ENCODE measurements at regions not wholly inside any gene's neighbourhood (a gene's known extent, or its start where the extent isn't known, plus 50 kb on each side); places are given as distances from the start of the nearest gene placed in this dataset.

GRCh38 chr5:91690921-91691320, 307.8 kb upstream of the ARRDC3 start:
- no peak for DNase-seq
- 29 to 32% methylated on average over 3 of the region's 3 CpGs for WGBS, 2 donors
- TF ChIP-seq, protein P1, sequence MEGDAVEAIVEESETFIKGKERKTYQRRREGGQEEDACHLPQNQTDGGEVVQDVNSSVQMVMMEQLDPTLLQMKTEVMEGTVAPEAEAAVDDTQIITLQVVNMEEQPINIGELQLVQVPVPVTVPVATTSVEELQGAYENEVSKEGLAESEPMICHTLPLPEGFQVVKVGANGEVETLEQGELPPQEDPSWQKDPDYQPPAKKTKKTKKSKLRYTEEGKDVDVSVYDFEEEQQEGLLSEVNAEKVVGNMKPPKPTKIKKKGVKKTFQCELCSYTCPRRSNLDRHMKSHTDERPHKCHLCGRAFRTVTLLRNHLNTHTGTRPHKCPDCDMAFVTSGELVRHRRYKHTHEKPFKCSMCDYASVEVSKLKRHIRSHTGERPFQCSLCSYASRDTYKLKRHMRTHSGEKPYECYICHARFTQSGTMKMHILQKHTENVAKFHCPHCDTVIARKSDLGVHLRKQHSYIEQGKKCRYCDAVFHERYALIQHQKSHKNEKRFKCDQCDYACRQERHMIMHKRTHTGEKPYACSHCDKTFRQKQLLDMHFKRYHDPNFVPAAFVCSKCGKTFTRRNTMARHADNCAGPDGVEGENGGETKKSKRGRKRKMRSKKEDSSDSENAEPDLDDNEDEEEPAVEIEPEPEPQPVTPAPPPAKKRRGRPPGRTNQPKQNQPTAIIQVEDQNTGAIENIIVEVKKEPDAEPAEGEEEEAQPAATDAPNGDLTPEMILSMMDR (IDR thresholded peaks at IDR 0.05): no peak
- no peak for TF ChIP-seq POLR2A (IDR thresholded peaks at IDR 0.05)
- Histone ChIP-seq H3K9me3 (peaks cover 0 to 9% (median 0%) of the 10 kb centered on the region in 3 donors), H3K27me3 (no peaks in the 10 kb centered on the region), H3K4me3 (no peak overlapping the region), H3K4me1 (no peaks in the 10 kb centered on the region), H3K27ac (no peak overlapping the region), H3K36me3 (no peaks in the 10 kb centered on the region)
- intact Hi-C loops (cut with DNase I): no loop called here

DNA sequence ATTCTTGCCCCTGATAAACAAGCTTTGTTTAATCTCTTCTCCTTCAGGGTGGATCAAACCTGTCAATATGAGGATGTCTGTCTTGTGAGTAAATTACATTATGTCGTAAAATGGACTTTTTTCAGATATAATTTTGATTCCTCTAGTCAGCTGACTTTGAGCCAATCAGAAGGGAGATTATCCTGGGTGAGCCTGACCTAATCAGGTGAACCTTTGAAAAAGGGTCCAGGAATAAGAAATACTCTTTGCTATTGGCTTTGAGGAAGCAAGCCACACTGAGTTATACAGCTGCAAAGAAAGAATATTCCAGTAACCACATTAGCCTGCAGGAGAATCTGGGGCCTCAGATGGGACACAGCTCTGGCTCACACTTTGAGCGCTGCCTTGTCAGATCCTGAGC, 304.3 kb upstream of the ARRDC3 start:
- intact Hi-C loops (cut with DNase I): no loop called here
- WGBS, 2 donors: 57 to 61% methylated on average over 2 of the region's 2 CpGs

DNA sequence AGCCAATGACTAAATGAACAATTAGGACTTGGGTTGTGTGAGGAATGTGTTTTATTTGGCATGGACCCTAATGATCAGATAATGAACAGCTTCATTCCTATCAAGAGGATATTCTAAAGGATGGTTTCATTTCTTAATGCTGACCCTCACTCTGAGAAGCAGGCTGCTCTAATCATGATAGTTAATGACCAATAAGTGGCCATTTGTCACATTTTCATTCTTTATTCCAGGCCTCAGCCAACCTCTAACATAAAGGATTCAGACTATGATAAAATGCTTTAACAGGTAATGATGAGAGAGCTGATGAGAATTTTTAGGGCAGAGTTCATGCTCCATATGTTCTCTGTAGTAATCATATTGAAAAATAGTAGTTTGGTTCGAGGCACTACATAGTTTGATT, 301.5 kb upstream of the ARRDC3 start:
- 33 to 50% methylated on average over 1 of the region's 1 CpG for WGBS, 2 donors
- TF ChIP-seq POLR2A (IDR thresholded peaks at IDR 0.05): no peak
- TF ChIP-seq, protein P1 (IDR thresholded peaks at IDR 0.05): no peak
- DNase-seq: no peak
- no peaks in the 10 kb centered on the region for H3K4me1 ChIP-seq
- H3K36me3 ChIP-seq: no peaks in the 10 kb centered on the region
- H3K4me3 ChIP-seq: no peak overlapping the region
- H3K27ac ChIP-seq: no peak overlapping the region
- intact Hi-C loops (cut with DNase I): no loop called here
- H3K9me3 ChIP-seq: no peaks in the 10 kb centered on the region
- H3K27me3 ChIP-seq: no peaks in the 10 kb centered on the region

More for the DNA sequence above, 304.3 kb upstream of the ARRDC3 start:
- Histone ChIP-seq H3K36me3 (no peaks in the 10 kb centered on the region), H3K4me3 (no peak overlapping the region), H3K9me3 (peaks cover 0 to 6% (median 0%) of the 10 kb centered on the region in 3 donors), H3K4me1 (no peaks in the 10 kb centered on the region), H3K27me3 (no peaks in the 10 kb centered on the region), H3K27ac (no peak overlapping the region)
- DNase-seq: no peak
- TF ChIP-seq POLR2A (IDR thresholded peaks at IDR 0.05): no peak
- TF ChIP-seq, protein P1 (IDR thresholded peaks at IDR 0.05): no peak

DNA sequence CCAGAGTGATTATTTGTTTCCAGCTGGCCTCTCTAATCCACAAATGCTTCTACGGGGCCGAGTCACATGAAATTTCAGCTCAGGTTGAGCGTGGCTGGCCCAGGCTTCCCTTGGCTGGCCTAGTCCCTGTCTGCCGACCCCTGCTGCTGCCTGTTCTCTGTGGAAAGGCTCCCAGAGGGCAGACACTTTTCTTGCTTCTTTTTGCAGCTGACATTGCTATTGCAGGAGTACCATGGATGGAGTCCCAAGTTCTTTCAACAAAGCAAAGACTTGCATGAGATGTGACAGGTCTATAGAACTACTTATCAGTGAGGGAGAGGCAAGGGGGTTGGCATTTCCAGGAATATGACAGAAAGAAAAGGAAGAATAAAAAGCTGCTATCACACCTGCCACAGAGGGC, 287.4 kb upstream of the ARRDC3 start:
- 39 to 44% methylated on average over 4 of the region's 4 CpGs for WGBS, 2 donors
- Histone ChIP-seq H3K9me3 (no peaks in the 10 kb centered on the region), H3K27ac (no peak overlapping the region), H3K27me3 (no peaks in the 10 kb centered on the region), H3K4me1 (no peaks in the 10 kb centered on the region), H3K36me3 (no peaks in the 10 kb centered on the region), H3K4me3 (no peak overlapping the region)
- no peak for TF ChIP-seq POLR2A (IDR thresholded peaks at IDR 0.05)
- TF ChIP-seq, protein P1 (IDR thresholded peaks at IDR 0.05): no peak
- no peak for DNase-seq
- intact Hi-C loops (cut with DNase I): no loop called here

DNA sequence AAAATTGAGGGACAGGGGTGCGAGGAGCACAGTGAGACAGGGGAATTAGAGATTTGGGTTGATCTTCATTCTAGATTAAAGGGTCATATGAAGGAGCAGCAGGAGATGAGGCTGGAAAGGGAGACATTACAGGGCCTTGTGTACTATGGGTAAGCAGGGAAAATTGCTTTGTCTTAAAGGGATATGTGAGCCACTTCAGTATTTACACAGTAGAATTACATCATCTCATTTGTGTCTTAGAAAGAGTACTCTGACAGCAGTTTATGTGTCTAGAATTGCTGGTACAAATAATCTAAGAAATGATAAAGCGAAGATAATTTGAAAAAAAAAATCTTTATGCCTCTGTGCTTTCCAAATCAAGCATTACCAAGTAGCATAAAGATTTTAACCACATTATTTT, 287.0 kb upstream of the ARRDC3 start:
- Histone ChIP-seq H3K9me3 (no peaks in the 10 kb centered on the region), H3K36me3 (no peaks in the 10 kb centered on the region), H3K4me1 (no peaks in the 10 kb centered on the region), H3K27ac (no peak overlapping the region), H3K27me3 (no peaks in the 10 kb centered on the region), H3K4me3 (no peak overlapping the region)
- TF ChIP-seq POLR2A (IDR thresholded peaks at IDR 0.05): no peak
- TF ChIP-seq, protein P1 (IDR thresholded peaks at IDR 0.05): no peak
- no peak for DNase-seq
- WGBS, 2 donors: 74 to 75% methylated on average over 2 of the region's 2 CpGs
- intact Hi-C loops (cut with DNase I): no loop called here
